T1000 (cell line): ENCODE measurements at regions not wholly inside any gene's neighbourhood (a gene's known extent, or its start where the extent isn't known, plus 50 kb on each side); places are given as distances from the start of the nearest gene placed in this dataset.
"Not testable (repeated sequence)": the region's sequence is repeated elsewhere in the genome, so short reads cannot be mapped to it uniquely, and the experiment has no call there.

Experiments used
- DNase-seq: peaks from one replicate; lab custom pipeline; 2025; ENCODE audit warnings: mixed read lengths; lab: John Stamatoyannopoulos, UW

DNA sequence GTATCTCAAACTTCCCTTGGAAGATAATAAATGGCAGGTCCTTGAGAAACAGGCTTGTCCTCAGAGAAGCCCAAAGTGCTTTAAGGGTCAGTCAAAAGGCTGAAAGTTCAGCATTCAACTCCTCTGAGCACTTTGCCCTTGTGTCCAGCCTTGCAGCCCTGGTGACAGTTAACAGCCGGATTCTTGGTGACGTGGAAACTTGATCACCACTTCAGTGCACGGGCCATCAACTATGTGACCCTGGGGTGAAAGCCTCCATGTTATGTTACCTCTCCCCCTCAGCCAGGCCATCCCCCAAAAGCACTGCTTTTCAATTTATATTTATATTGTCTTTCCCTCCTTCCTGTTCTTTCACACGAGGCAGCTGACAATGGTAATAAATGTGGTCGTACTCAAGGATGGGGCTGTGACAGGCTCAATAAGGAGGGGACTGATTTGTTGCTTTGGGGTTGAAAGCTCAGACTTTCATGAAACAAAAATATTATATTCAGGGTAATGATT, 164.0 kb upstream of the NRP1 start:
- DNase-seq: no peak

GRCh38 chr10:33497338-33497737, 162.9 kb upstream of the NRP1 start:
- no peak for DNase-seq

DNA sequence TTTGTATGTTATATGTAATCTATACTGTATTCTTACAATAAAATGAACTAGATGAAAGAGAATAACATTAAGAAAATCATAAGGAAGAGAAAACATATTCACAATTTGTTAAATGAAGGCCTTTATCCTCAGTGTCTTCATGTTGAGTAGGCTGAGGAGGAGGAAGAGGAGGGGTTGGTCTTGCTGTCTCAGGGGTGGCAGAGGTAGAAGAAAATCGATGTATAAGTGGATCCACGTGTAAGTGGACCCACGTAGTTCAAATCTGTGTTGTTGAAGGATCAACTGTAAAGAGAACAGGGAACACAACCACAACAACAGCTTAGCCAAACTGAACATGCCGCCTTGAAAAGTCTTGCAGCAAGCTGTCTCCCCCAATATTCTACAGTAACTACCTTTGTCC, 161.6 kb upstream of the NRP1 start:
- no peak for DNase-seq

- no peak for DNase-seq
Observed at GRCh38 chr10:33494694-33495265, 160.3 kb upstream of the NRP1 start.

DNA sequence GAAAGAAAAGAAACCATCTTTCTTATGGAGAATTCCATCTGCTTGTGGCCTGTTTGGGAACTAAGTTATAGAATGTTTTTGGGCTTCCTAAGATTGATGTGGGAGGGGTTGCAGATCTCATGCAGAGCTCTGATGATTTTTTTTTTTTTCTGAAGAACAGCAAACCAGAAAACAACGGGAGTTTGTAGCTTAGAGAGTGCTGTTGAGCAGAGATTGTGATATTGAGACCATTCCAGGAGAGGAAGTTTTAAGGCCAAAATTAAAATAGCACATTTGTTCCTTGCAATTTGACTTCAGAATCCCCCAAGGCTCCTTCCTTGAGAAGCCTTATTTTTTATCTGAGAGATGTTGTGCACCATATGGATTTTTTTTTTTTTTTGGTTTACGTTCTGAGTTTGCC, 159.5 kb upstream of the NRP1 start:
- no peak for DNase-seq

DNA sequence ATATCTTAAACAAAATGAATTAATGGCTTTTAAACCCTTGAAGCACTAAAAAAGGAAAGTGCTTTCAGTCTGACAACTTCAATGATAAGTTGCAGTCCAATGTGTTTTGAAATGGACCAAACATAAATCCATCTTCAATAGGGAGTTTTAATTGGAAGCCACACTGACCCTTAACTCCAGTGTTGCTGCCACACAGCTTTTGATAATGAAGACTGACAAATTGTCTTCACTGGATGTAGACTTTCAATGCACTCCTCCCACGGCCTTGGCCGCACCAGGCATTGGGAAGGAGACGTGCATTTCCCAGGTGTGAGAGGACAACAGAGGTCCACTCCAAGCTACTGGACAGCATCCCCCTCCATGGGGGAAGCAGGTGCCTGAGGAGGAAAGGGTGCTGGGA, 159.0 kb upstream of the NRP1 start:
- no peak for DNase-seq

DNA sequence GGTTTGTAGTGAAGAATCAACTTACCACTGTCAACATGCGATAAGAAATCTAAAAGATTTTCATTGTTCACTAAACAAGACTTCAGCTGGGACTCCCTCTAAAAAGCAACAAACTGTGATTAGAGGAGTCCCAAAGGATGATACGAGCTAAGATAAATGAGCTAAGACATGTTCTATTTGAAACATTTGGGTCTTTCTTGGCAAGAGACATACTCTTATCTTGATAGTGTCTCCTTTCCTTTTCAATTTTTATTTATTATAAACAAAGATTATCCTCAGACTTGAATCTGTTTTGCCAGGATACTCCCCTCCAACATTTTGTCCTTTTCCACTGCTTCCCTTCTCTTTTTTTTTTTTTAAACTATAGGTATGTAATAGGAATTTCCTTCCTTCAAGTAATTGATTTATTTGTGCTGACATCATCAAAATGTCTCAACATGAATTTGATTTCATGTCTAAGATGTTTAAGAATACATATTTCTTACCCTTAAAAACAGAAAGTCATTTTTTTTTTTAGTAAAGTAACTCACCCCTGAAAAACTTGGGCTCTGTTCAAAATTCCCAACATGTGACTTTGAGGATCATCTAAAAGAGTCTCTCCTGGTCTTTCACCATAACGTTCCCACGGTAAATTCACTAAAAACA, 158.4 kb upstream of the NRP1 start:
- no peak for DNase-seq

DNA sequence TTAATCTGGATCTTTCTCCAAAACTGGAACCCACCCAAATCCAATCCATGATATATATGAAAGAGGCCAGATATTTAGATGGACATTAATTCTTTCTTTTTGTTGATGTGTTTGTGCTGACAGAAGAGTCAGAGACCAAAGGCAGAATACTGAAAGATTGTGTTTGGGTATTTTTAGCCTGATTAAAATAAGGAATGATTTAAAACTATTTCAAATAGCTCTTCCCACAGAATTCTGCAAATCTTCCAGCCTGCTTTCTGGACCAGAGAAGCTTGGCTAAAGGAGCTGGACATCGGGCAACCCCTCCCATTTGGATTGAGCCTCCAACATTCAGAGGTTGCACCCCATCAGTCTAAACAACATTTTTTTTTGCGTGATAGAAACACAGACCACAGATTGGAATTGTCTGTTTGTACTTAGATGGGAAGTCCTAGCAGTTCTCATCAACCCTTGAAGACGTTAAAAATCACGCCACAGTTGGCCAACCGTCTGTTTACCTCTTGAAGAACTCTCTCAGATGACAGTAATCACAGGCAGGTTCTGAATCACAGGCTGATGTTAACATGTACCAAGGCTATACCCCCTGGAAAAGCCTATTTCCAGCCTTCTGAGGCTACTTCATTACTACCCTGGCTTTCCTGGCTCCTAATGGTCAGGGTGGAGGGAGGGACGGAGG, 155.2 kb upstream of the NRP1 start:
- no peak for DNase-seq

DNA sequence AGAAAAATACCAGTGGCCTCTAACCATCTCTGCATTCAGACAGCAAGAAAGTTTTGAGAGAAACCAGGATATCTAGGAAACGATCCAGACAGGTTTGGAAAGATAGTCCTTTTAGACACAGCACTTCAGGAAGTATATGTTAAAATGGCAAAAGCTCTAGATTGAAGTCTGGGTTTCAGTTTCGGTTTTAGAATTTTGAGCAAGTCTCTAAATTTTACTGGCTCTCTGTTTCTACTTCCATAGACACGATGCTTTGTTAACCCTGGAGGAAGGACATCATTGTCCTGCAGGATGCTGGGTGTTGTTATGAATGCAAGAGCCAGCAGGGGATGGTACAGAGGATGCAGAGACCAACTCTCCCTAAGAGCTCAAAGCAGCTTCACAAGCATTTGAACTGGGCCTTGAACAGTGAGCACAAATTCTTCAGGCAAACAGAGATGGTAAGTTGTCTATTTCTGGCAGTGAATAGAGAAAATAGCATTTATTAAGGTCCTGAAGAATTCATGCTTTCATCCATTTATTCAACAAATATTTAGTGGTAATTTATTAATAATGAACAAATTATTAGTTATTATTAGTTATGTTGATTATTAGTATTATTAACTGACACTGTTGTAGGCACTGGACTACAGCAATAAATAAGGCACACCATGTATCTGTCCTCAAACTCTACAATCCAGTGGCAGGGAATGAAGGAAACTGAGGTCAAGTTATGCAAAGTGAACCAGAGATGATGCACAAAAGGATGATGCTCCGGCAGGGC, 152.7 kb upstream of the NRP1 start:
- DNase-seq: no peak

GRCh38 chr10:33485276-33485675, 150.8 kb upstream of the NRP1 start:
- DNase-seq: no peak

DNA sequence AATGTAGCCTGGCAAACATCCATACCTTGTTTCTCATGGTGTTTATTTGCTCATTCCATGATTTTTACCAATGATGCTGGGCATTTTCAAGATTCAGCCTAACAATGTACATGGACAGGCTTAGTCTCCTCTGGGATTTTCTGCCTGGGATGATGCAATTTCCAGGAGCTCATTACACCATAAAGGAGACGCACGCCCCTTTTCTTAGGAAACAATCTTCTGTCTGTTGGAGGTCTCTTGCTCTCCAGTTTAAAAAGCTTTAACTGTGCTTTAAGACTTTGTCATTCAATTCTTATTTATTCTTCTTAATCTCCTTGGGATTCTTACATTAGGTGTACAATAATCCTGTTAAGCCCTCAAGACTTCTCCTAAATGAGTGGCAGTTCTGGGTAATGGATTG, 150.3 kb upstream of the NRP1 start:
- DNase-seq: no peak

- DNase-seq: no peak
Observed at GRCh38 chr10:33483816-33484190, 149.3 kb upstream of the NRP1 start.

- no peak for DNase-seq
Observed at GRCh38 chr10:33483124-33483815, 148.8 kb upstream of the NRP1 start.

DNA sequence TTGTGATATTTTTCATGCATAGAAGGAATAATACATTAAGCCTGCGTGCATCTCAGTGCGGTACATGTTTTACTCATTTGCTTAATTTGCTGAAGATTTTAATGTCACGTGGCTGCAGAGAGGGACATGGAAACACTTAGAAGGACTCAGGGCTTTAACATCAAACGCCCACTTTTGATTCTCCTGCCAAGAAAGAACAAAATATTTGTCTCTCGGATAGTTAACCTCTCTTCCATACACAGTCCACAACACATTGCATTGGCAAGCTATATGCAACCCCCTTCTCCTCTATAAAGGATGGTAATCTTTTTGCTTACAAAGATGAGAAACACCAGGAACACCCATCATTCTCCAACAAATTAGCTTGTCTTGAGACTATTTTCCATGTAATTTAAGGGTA, 148.0 kb upstream of the NRP1 start:
- DNase-seq: no peak

GRCh38 chr10:33481184-33481583, 146.7 kb upstream of the NRP1 start:
- DNase-seq: no peak

GRCh38 chr10:33480417-33480816, 145.9 kb upstream of the NRP1 start:
- DNase-seq: not testable (repeated sequence)

GRCh38 chr10:33478675-33479125, 144.2 kb upstream of the NRP1 start:
- no peak for DNase-seq

DNA sequence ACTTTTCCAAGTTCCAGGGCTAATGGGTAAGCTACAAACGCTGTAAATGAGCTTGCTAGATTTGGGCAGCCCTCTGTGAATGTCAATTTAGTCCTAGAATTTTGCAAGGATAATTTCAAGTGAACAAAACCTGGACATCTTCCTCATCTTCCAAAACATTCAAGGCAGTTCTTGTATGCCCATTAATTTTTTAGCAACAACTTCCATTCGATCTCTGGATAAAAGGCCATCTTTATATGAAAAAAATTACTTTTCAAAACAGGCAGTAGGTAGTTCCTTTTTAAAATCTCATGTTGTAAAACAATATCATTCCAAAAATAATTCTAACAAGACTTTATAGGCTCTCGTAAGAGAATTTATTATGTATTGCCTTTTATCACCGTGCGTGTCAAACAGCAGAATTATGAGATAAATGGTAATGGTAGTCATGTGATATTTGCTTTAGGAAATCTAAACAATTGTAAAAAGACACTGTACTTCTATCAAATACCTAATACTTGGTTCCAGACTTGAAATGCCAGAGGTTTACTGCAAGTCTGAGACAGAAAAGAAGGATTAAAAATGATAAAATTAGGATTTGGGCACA, 143.7 kb upstream of the NRP1 start:
- no peak for DNase-seq

DNA sequence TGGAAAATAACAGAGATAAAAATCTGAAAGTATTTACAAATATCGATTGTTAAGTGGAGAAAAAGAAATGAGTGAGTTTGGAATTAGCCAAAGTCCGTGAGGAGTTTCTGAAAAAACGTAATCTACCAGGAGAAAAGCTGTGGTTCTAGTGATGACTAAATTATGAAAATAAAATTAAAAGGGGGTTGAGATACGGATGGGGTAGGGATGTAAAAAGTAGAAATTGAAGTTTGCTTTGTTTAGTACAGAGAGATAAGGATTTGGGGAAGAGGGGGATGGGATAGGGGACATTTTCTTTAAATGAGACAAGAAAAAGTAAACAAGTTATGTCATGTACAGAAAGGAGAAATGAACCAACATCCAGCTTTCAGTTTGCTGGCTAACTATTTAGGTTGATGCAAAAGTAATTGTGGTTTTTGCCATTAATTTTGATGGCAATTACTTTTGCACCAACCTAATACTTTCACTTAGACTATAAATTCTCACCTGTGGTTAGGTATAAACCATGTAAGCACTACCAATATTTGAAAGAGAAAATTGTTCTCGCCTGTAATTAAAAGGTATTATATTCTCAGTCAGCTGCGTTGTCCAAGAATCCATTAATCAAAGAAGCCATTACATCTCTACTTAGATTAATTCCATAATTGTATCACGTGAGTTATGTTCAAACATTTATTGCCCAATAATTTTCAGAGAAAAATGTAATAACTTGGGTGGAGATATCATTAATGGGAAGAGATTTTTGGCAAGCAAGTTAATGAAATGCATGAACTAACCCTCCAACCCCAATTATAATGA, 143.0 kb upstream of the NRP1 start:
- no peak for DNase-seq

DNA sequence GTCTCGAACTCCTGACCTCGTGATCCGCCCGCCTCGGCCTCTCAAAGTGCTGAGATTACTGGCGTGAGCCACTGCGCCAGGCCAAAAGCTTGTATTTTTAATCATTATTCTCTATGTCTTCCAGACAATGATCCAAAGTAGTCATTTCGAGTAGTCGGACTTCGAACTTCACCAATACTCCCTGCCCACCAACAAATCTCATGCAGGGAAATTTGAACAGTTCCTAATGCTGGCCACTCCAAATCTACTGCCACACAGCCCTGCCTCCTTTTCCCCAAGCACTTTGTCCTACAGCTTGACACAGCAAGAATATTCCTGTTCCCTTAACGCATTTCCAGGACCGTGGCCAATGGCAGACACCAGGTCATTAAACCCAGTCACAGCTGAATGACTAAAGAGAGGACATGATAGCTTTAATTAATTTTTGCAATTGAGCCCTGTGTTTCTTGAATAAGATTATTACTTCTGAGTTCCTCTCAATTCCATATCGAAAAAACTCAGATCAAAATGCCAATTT, 142.3 kb upstream of the NRP1 start:
- no peak for DNase-seq

DNA sequence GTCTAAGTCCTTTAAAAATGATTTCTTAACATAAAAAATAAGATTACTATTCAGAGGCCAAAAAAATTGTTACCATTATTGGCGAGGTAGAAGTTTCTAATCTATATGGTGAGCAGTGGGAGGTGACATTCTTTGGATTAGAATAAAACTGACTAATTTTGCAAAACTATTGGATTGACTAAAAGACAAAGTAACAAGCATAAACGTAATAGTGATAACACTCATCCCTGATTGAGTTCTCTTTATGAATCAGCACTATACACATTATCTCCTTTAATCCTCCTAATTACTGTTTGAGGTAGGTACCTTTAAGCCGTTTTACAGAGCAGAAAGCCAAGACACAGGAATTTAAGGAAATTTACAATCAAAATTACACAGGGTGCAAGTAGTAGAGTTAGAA, 139.2 kb upstream of the NRP1 start:
- DNase-seq: no peak
